Glomerular endothelial cell (primary cell): ENCODE measurements at regions not wholly inside any gene's neighbourhood (a gene's known extent, or its start where the extent isn't known, plus 50 kb on each side); places are given as distances from the start of the nearest gene placed in this dataset.

Source experiments
- DNase-seq: peaks from one replicate; pipeline ENCODE4 v3.0.0-alpha.2; 2011; ENCODE audit warnings: low read depth, low spot score; ENCODE audit errors: extremely low read depth

GRCh38 chr5:8752595-8752994, 793.3 kb downstream of the SEMA5A start:
- DNase-seq, result no peak

- DNase-seq, result no peak
Measured at GRCh38 chr5:8756498-8757084, 789.3 kb downstream of the SEMA5A start.

GRCh38 chr5:8765886-8766285, 780.0 kb downstream of the SEMA5A start:
- no peak for DNase-seq

- no peak for DNase-seq
Measured at GRCh38 chr5:8766448-8766847, 779.4 kb downstream of the SEMA5A start.

GRCh38 chr5:8767111-8767510, 778.8 kb downstream of the SEMA5A start:
- DNase-seq, result no peak

GRCh38 chr5:8767746-8768145, 778.1 kb downstream of the SEMA5A start:
- DNase-seq, result no peak

- no peak for DNase-seq
Measured at GRCh38 chr5:8769631-8770030, 776.2 kb downstream of the SEMA5A start.

GRCh38 chr5:8770431-8770830, 775.4 kb downstream of the SEMA5A start:
- DNase-seq, result no peak

- DNase-seq, result no peak
Measured at GRCh38 chr5:8773046-8773615, 772.7 kb downstream of the SEMA5A start.

GRCh38 chr5:8784692-8785091, 761.2 kb downstream of the SEMA5A start:
- no peak for DNase-seq

- DNase-seq, result no peak
Measured at GRCh38 chr5:8788246-8788645, 757.6 kb downstream of the SEMA5A start.

- no peak for DNase-seq
Measured at GRCh38 chr5:8805653-8806052, 740.2 kb downstream of the SEMA5A start.

GRCh38 chr5:8807636-8808035, 738.2 kb downstream of the SEMA5A start:
- DNase-seq, result no peak

GRCh38 chr5:8811581-8811980, 734.3 kb downstream of the SEMA5A start:
- no peak for DNase-seq

GRCh38 chr5:8813180-8813579, 732.7 kb downstream of the SEMA5A start:
- DNase-seq, result no peak

GRCh38 chr5:8814105-8814504, 731.8 kb downstream of the SEMA5A start:
- no peak for DNase-seq

- DNase-seq, result no peak
Measured at GRCh38 chr5:8824371-8824770, 721.5 kb downstream of the SEMA5A start.

GRCh38 chr5:8825139-8825757, 720.6 kb downstream of the SEMA5A start:
- no peak for DNase-seq

GRCh38 chr5:8826508-8826907, 719.4 kb downstream of the SEMA5A start:
- no peak for DNase-seq

GRCh38 chr5:8827696-8828095, 718.2 kb downstream of the SEMA5A start:
- DNase-seq, result no peak

- no peak for DNase-seq
Measured at GRCh38 chr5:8828596-8829322, 717.1 kb downstream of the SEMA5A start.
